ENCODE measurements at regions not wholly inside any gene's neighbourhood (a gene's known extent, or its start where the extent isn't known, plus 50 kb on each side); places are given as distances from the start of the nearest gene placed in this dataset.

GRCh38 chr2:85961053-85961452 is 72.3 kb upstream of the ST3GAL5 start:
- intact Hi-C loops (cut with DNase I): no loop called here
- H3K27ac ChIP-seq (ENCODE audit: low read depth in 2 of 2, low read length in 2 of 2): no peak overlapping the region
- no peaks in the 10 kb centered on the region for H3K4me1 ChIP-seq (ENCODE audit: control insufficient read depth in 2 of 3, insufficient read depth in 2 of 3, low read depth in 1 of 3, low read length in 3 of 3)
- H3K36me3 ChIP-seq (ENCODE audit: control insufficient read depth in 2 of 3, insufficient read depth in 3 of 3, low read length in 3 of 3): no peaks in the 10 kb centered on the region
- H3K9me3 ChIP-seq (ENCODE audit: control insufficient read depth in 2 of 3, insufficient read depth in 1 of 3, low read length in 3 of 3): no peaks in the 10 kb centered on the region
- no peaks in the 10 kb centered on the region for H3K27me3 ChIP-seq (ENCODE audit: control insufficient read depth, insufficient read depth, low read length)
- no peak overlapping the region for H3K9ac ChIP-seq (ENCODE audit: low read length in 3 of 3)
- H3K4me3 ChIP-seq (ENCODE audit: low read length in 3 of 3): no peak overlapping the region
- FAIRE-seq (no peak), DNase-seq (no peak)
- no peak for TF ChIP-seq CTCF (IDR thresholded peaks at IDR 0.05; ENCODE audit: borderline replicate concordance, extremely low read depth, insufficient read depth)

GRCh38 chr2:85959826-85960225 is 71.0 kb upstream of the ST3GAL5 start:
- Histone ChIP-seq H3K4me1 (ENCODE audit: control insufficient read depth in 2 of 3, insufficient read depth in 2 of 3, low read depth in 1 of 3, low read length in 3 of 3) (no peaks in the 10 kb centered on the region), H3K36me3 (ENCODE audit: control insufficient read depth in 2 of 3, insufficient read depth in 3 of 3, low read length in 3 of 3) (no peaks in the 10 kb centered on the region), H3K9ac (ENCODE audit: low read length in 3 of 3) (no peak overlapping the region), H3K4me3 (ENCODE audit: low read length in 3 of 3) (no peak overlapping the region), H3K9me3 (ENCODE audit: control insufficient read depth in 2 of 3, insufficient read depth in 1 of 3, low read length in 3 of 3) (no peaks in the 10 kb centered on the region), H3K27me3 (ENCODE audit: control insufficient read depth, insufficient read depth, low read length) (no peaks in the 10 kb centered on the region), H3K27ac (ENCODE audit: low read depth in 2 of 2, low read length in 2 of 2) (no peak overlapping the region)
- intact Hi-C loops (cut with DNase I): no loop called here
- no peak for TF ChIP-seq CTCF (IDR thresholded peaks at IDR 0.05; ENCODE audit: borderline replicate concordance, extremely low read depth, insufficient read depth)
- FAIRE-seq: no peak
- DNase-seq: no peak

- Histone ChIP-seq H3K9me3 (ENCODE audit: control insufficient read depth in 2 of 3, insufficient read depth in 1 of 3, low read length in 3 of 3) (no peaks in the 10 kb centered on the region), H3K4me3 (ENCODE audit: low read length in 3 of 3) (no peak overlapping the region), H3K4me1 (ENCODE audit: control insufficient read depth in 2 of 3, insufficient read depth in 2 of 3, low read depth in 1 of 3, low read length in 3 of 3) (no peaks in the 10 kb centered on the region), H3K27me3 (ENCODE audit: control insufficient read depth, insufficient read depth, low read length) (no peaks in the 10 kb centered on the region), H3K27ac (ENCODE audit: low read depth in 2 of 2, low read length in 2 of 2) (no peak overlapping the region), H3K9ac (ENCODE audit: low read length in 3 of 3) (no peak overlapping the region), H3K36me3 (ENCODE audit: control insufficient read depth in 2 of 3, insufficient read depth in 3 of 3, low read length in 3 of 3) (no peaks in the 10 kb centered on the region)
- no peak for TF ChIP-seq CTCF (IDR thresholded peaks at IDR 0.05; ENCODE audit: borderline replicate concordance, extremely low read depth, insufficient read depth)
- DNase-seq: no peak
- intact Hi-C loops (cut with DNase I): no loop called here
- FAIRE-seq: no peak
Measured at GRCh38 chr2:85959185-85959584, 70.4 kb upstream of the ST3GAL5 start.

- Histone ChIP-seq H3K9me3 (ENCODE audit: control insufficient read depth in 2 of 3, insufficient read depth in 1 of 3, low read length in 3 of 3) (no peaks in the 10 kb centered on the region), H3K4me1 (ENCODE audit: control insufficient read depth in 2 of 3, insufficient read depth in 2 of 3, low read depth in 1 of 3, low read length in 3 of 3) (no peaks in the 10 kb centered on the region), H3K36me3 (ENCODE audit: control insufficient read depth in 2 of 3, insufficient read depth in 3 of 3, low read length in 3 of 3) (no peaks in the 10 kb centered on the region), H3K9ac (ENCODE audit: low read length in 3 of 3) (no peak overlapping the region), H3K4me3 (ENCODE audit: low read length in 3 of 3) (no peak overlapping the region), H3K27me3 (ENCODE audit: control insufficient read depth, insufficient read depth, low read length) (no peaks in the 10 kb centered on the region), H3K27ac (ENCODE audit: low read depth in 2 of 2, low read length in 2 of 2) (no peak overlapping the region)
- intact Hi-C loops (cut with DNase I): no loop called here
- TF ChIP-seq CTCF (IDR thresholded peaks at IDR 0.05; ENCODE audit: borderline replicate concordance, extremely low read depth, insufficient read depth): no peak
- no peak for DNase-seq
- FAIRE-seq: no peak
Measured at GRCh38 chr2:85958731-85959130, 69.9 kb upstream of the ST3GAL5 start.
